GM12873 (cell line): ENCODE measurements at regions not wholly inside any gene's neighbourhood (a gene's known extent, or its start where the extent isn't known, plus 50 kb on each side); places are given as distances from the start of the nearest gene placed in this dataset.

ENCODE experiments used
- CTCF ChIP-seq: IDR thresholded peaks from 2 replicates; pipeline ENCODE4 v1.5.1; 2012; ENCODE audit warnings: low read depth, mild to moderate bottlenecking, moderate library complexity, low read length, control low read depth; ENCODE audit not compliant: insufficient read depth; ENCODE audit errors: missing control alignments

GRCh38 chr6:85771455-85771854 lies 128.8 kb upstream of the SYNCRIP start:
- no peak for TF ChIP-seq CTCF

GRCh38 chr6:85764844-85765243 lies 122.2 kb upstream of the SYNCRIP start:
- no peak for TF ChIP-seq CTCF

GRCh38 chr6:85756982-85757381 lies 114.3 kb upstream of the SYNCRIP start:
- peak; percentile 30 for TF ChIP-seq CTCF

GRCh38 chr6:85754894-85755293 lies 112.2 kb upstream of the SYNCRIP start:
- TF ChIP-seq CTCF, result no peak

- TF ChIP-seq CTCF, result no peak
Measured at GRCh38 chr6:85752602-85753001, 109.9 kb upstream of the SYNCRIP start.

GRCh38 chr6:85751374-85752055 lies 108.8 kb upstream of the SYNCRIP start:
- no peak for TF ChIP-seq CTCF

GRCh38 chr6:85749236-85749635 lies 106.5 kb upstream of the SYNCRIP start:
- no peak for TF ChIP-seq CTCF

- TF ChIP-seq CTCF, result no peak
Measured at GRCh38 chr6:85747666-85748065, 105.0 kb upstream of the SYNCRIP start.
